ENCODE measurements at regions not wholly inside any gene's neighbourhood (a gene's known extent, or its start where the extent isn't known, plus 50 kb on each side); places are given as distances from the start of the nearest gene placed in this dataset.

DNA sequence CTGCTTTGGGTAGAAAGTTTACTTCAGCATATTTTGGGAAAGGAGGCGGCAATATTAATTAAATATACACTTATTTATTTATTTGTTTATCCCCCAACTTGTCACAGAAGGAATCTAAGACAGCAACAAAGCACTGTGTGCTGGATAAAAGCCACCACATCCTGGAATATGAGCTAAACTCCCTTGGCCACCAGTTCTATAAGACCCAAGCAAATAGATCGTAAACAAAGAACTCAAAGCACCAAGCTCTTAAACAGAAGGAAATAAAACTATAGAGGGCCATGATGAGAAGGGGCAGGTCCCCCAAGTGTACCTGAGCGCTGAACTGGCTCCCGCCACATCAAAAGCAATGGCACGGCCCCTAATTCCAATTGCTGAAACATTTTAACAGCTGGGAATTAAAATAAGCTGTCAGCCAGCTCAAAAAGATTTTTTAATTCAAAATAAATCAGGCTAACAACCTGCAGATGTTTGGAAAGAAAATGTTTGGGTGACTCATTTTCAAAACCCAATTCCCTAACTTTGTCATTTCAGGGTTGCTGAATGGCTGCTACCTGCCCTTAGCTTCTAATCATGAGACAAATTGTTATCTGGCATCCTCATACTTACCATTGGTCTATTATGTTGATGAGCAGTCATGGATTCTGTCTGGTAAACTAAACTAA lies 127.1 kb downstream of the SLC30A10 start:
- no peaks in the 10 kb centered on the region for H3K9me3 ChIP-seq (ENCODE audit: control insufficient read depth, low read depth, low read length)
- no peak for DNase-seq
- no peak overlapping the region for H2BK120ac ChIP-seq (ENCODE audit: low read depth, low read length, poor library complexity, severe bottlenecking)
- H2AFZ ChIP-seq (ENCODE audit: low read length), result no peak overlapping the region
- TF ChIP-seq, protein P1, sequence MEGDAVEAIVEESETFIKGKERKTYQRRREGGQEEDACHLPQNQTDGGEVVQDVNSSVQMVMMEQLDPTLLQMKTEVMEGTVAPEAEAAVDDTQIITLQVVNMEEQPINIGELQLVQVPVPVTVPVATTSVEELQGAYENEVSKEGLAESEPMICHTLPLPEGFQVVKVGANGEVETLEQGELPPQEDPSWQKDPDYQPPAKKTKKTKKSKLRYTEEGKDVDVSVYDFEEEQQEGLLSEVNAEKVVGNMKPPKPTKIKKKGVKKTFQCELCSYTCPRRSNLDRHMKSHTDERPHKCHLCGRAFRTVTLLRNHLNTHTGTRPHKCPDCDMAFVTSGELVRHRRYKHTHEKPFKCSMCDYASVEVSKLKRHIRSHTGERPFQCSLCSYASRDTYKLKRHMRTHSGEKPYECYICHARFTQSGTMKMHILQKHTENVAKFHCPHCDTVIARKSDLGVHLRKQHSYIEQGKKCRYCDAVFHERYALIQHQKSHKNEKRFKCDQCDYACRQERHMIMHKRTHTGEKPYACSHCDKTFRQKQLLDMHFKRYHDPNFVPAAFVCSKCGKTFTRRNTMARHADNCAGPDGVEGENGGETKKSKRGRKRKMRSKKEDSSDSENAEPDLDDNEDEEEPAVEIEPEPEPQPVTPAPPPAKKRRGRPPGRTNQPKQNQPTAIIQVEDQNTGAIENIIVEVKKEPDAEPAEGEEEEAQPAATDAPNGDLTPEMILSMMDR (conservative IDR thresholded peaks at IDR 0.05), result no peak
- H3K27me3 ChIP-seq (ENCODE audit: insufficient read depth, low read length), result no peaks in the 10 kb centered on the region
- H2BK15ac ChIP-seq (ENCODE audit: low read depth, low read length), result no peak overlapping the region
- no peak overlapping the region for H2AK5ac ChIP-seq (ENCODE audit: insufficient read length, low read length)
- H3K9me3 Mint-ChIP-seq, result no peaks in the 10 kb centered on the region
- no peaks in the 10 kb centered on the region for H3K4me1 ChIP-seq (ENCODE audit: insufficient read depth, low read length)
- no peaks in the 10 kb centered on the region for H3K79me2 ChIP-seq (ENCODE audit: insufficient read depth, low read length)
- no peak overlapping the region for H3K4me2 ChIP-seq (ENCODE audit: insufficient read depth, insufficient read length, low read length)
- H3K14ac ChIP-seq (ENCODE audit: insufficient read depth, low read length), result no peak overlapping the region
- no peak overlapping the region for H3K9ac ChIP-seq (ENCODE audit: extremely low read depth, insufficient read length, low read length)
- H3K27ac Mint-ChIP-seq, result no peak overlapping the region
- no peaks in the 10 kb centered on the region for H4K20me1 ChIP-seq (ENCODE audit: control insufficient read depth, insufficient read depth, insufficient read length)
- H3K27me3 Mint-ChIP-seq (ENCODE audit: low read depth), result no peaks in the 10 kb centered on the region
- H3K4me3 Mint-ChIP-seq, result no peak overlapping the region
- H3K23ac ChIP-seq (ENCODE audit: insufficient read length, low read depth, low read length), result no peak overlapping the region
- H3K27ac ChIP-seq (ENCODE audit: insufficient read length, low read depth, low read length), result no peak overlapping the region
- no CpG with 5 or more reads among the region's 5 CpGs for WGBS (ENCODE audit: extremely low coverage, insufficient read length, low lambda C conversion rate)
- H3K23me2 ChIP-seq (ENCODE audit: insufficient read length, low read depth, low read length, poor library complexity, severe bottlenecking), result no peaks in the 10 kb centered on the region
- no peak overlapping the region for H4K5ac ChIP-seq (ENCODE audit: insufficient read length, low read depth, low read length)
- H3K56ac ChIP-seq (ENCODE audit: insufficient read length, low read depth, low read length), result no peak overlapping the region
- peaks cover 0 to 5% of the 10 kb centered on the region in 2 experiments; a peak in 1 of 4 replicates for H3K4me1 Mint-ChIP-seq
- H4K8ac ChIP-seq (replicated peaks; ENCODE audit: insufficient read length, low read depth, low read length), result no peak overlapping the region
- no peak overlapping the region for H4K91ac ChIP-seq (ENCODE audit: insufficient read length, low read depth, low read length)
- no peak overlapping the region for H2BK5ac ChIP-seq (ENCODE audit: insufficient read length, low read length)
- no peak overlapping the region for H3K18ac ChIP-seq (ENCODE audit: insufficient read length, low read depth, low read length)
- no peak overlapping the region for H2BK20ac ChIP-seq (ENCODE audit: low read depth, low read length, poor library complexity, severe bottlenecking)
- H2BK12ac ChIP-seq (ENCODE audit: insufficient read length, low read depth, low read length), result no peak overlapping the region
- H3K36me3 Mint-ChIP-seq (ENCODE audit: insufficient read depth in 1 of 3, low read depth in 3 of 3), result no peaks in the 10 kb centered on the region
- no peaks in the 10 kb centered on the region for H3K79me1 ChIP-seq (ENCODE audit: insufficient read depth, low read depth, low read length, poor library complexity, severe bottlenecking)
- H3T11ph ChIP-seq (ENCODE audit: low read length), result no peak overlapping the region
- no peak overlapping the region for H3K4ac ChIP-seq (ENCODE audit: low read depth, low read length)

Data from H9 (cell line).